Spleen (tissue), 7 donors: ENCODE measurements at regions not wholly inside any gene's neighbourhood (a gene's known extent, or its start where the extent isn't known, plus 50 kb on each side); places are given as distances from the start of the nearest gene placed in this dataset.

Experiments
- POLR2A ChIP-seq, 3 donors: fragments of 450-650 bp; IDR thresholded peaks; one replicate each; pipeline ENCODE4 v1.5.1; 2017; ENCODE audit warnings: antibody characterized with exemption in 3 of 3, mild to moderate bottlenecking in 1 of 3
- POLR2AphosphoS5 ChIP-seq, 3 donors: sonication (generic); formaldehyde crosslinking; IDR thresholded peaks; one replicate each; pipeline ENCODE4 v1.5.1; 2017; ENCODE audit warnings: antibody characterized with exemption in 3 of 3
- TF ChIP-seq, protein P1 (sequence below), 11 experiments: fragments of 200-600 bp in 7 of 11; fragments of 450-650 bp in 4 of 11; sonication (generic) in 4 of 11; IDR thresholded peaks in 8 of 11; conservative IDR thresholded peaks in 3 of 11; 1 replicate in 7 of 11; 2 replicates in 4 of 11; pipeline versions ENCODE4 v1.4.0 to v1.8.0; 2016 to 2021; ENCODE audit warnings: antibody characterized with exemption in 11 of 11, inconsistent platforms in 4 of 11, mild to moderate bottlenecking in 1 of 11
- donor health status: DM: no; HTN: no; CAD: no; lungs with moderate emphysema.
- donor health status: DM: no; HTN: no; CAD: no.
- donor health status: DM: no; HTN: no; CAD: no.

- TF ChIP-seq POLR2AphosphoS5 (IDR thresholded peaks at IDR 0.05) (no peak), POLR2A (IDR thresholded peaks at IDR 0.05) (no peak)
- TF ChIP-seq, protein P1, sequence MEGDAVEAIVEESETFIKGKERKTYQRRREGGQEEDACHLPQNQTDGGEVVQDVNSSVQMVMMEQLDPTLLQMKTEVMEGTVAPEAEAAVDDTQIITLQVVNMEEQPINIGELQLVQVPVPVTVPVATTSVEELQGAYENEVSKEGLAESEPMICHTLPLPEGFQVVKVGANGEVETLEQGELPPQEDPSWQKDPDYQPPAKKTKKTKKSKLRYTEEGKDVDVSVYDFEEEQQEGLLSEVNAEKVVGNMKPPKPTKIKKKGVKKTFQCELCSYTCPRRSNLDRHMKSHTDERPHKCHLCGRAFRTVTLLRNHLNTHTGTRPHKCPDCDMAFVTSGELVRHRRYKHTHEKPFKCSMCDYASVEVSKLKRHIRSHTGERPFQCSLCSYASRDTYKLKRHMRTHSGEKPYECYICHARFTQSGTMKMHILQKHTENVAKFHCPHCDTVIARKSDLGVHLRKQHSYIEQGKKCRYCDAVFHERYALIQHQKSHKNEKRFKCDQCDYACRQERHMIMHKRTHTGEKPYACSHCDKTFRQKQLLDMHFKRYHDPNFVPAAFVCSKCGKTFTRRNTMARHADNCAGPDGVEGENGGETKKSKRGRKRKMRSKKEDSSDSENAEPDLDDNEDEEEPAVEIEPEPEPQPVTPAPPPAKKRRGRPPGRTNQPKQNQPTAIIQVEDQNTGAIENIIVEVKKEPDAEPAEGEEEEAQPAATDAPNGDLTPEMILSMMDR (IDR thresholded peaks at IDR 0.05 in 8 of 11, conservative IDR thresholded peaks at IDR 0.05 in 3 of 11): no peak
Measured at GRCh38 chr15:91717811-91718210, 135.7 kb upstream of the SLCO3A1 start.
